Ishikawa (cell line): ENCODE measurements at regions not wholly inside any gene's neighbourhood (a gene's known extent, or its start where the extent isn't known, plus 50 kb on each side); places are given as distances from the start of the nearest gene placed in this dataset.

Experiments
- CEBPB ChIP-seq: IDR thresholded peaks from 2 replicates; pipeline ENCODE4 v1.6.1; 2012
- CREB1 ChIP-seq: IDR thresholded peaks from 2 replicates; pipeline ENCODE4 v1.6.1; 2012; ENCODE audit warnings: low read depth
- EGR1 ChIP-seq: IDR thresholded peaks from 2 replicates; pipeline ENCODE4 v1.6.1; 2012
- EP300 ChIP-seq: IDR thresholded peaks from 2 replicates; pipeline ENCODE4 v1.6.1; 2012; ENCODE audit warnings: borderline replicate concordance
- FOXM1 ChIP-seq: IDR thresholded peaks from 2 replicates; pipeline ENCODE4 v1.6.1; 2012; ENCODE audit warnings: low read depth, borderline replicate concordance
- NFIC ChIP-seq: IDR thresholded peaks from 2 replicates; pipeline ENCODE4 v1.6.1; 2012
- RAD21 ChIP-seq: IDR thresholded peaks from 2 replicates; pipeline ENCODE4 v1.6.1; 2012; ENCODE audit warnings: low read depth
- TAF1 ChIP-seq: IDR thresholded peaks from 2 replicates; pipeline ENCODE4 v1.6.1; 2012; ENCODE audit warnings: low read depth, mild to moderate bottlenecking
- TCF12 ChIP-seq: IDR thresholded peaks from 2 replicates; pipeline ENCODE4 v1.6.1; 2012; ENCODE audit warnings: low read depth
- TEAD4 ChIP-seq: IDR thresholded peaks from 2 replicates; pipeline ENCODE4 v1.6.1; 2012
- YY1 ChIP-seq: IDR thresholded peaks from 2 replicates; pipeline ENCODE4 v1.6.1; 2012; ENCODE audit warnings: low read depth
- ZBTB7A ChIP-seq: IDR thresholded peaks from 2 replicates; pipeline ENCODE4 v1.6.1; 2012; ENCODE audit warnings: low read depth
- TF ChIP-seq, protein P1 (sequence below): IDR thresholded peaks from 2 replicates; pipeline ENCODE4 v1.6.1; 2012; ENCODE audit warnings: low read depth, mild to moderate bottlenecking
- TF ChIP-seq, protein P2 (sequence below): IDR thresholded peaks from 2 replicates; pipeline ENCODE4 v1.6.1; 2012
- TF ChIP-seq, protein P3 (sequence below): IDR thresholded peaks from 2 replicates; pipeline ENCODE4 v1.6.1; 2012

DNA sequence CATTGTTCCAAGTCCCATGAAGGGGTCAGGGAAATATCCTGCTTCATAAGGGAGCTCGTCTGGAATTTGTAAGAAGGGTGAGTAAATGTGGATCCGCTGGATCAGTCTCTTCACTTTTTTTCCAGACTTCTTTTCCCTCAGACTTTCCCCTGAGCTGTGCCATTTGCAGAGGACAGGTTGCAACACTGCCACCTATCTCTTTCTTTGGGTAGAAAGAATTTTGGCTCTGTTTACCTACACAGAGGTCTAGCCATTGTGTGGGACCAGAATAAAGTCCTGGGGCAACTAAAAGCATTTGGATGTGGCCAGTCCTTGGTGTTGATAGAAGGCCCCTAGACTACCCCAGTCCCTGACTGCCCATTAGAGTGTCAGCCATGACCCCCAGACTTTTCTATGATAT lies 1146.7 kb upstream of the PRMT6 start:
- TF ChIP-seq RAD21, result peak; percentile 16; the same call in 1 of the 2 replicates
- TF ChIP-seq TAF1, result no peak

DNA sequence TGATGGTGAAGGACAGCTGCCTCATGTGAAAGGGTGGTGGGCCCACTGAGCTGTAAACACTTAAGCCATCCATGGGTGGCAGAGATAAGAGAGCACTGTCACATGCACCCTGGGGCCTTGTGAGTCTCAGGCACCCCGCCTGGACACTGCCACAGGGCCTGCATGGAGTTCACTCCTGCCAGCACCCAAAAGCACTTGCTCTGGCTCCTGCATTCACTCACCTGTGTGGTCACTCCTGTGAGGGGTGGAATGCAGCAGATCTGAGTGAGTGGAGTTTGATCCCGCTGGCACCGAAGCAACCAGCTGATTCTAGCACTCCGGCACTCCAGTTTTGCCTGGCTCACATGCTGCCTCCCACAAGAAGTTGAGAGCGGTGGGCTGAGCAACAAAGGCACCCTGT lies 1142.1 kb upstream of the PRMT6 start:
- TF ChIP-seq TCF12, result no peak
- no peak for TF ChIP-seq CEBPB
- TF ChIP-seq, protein P1, sequence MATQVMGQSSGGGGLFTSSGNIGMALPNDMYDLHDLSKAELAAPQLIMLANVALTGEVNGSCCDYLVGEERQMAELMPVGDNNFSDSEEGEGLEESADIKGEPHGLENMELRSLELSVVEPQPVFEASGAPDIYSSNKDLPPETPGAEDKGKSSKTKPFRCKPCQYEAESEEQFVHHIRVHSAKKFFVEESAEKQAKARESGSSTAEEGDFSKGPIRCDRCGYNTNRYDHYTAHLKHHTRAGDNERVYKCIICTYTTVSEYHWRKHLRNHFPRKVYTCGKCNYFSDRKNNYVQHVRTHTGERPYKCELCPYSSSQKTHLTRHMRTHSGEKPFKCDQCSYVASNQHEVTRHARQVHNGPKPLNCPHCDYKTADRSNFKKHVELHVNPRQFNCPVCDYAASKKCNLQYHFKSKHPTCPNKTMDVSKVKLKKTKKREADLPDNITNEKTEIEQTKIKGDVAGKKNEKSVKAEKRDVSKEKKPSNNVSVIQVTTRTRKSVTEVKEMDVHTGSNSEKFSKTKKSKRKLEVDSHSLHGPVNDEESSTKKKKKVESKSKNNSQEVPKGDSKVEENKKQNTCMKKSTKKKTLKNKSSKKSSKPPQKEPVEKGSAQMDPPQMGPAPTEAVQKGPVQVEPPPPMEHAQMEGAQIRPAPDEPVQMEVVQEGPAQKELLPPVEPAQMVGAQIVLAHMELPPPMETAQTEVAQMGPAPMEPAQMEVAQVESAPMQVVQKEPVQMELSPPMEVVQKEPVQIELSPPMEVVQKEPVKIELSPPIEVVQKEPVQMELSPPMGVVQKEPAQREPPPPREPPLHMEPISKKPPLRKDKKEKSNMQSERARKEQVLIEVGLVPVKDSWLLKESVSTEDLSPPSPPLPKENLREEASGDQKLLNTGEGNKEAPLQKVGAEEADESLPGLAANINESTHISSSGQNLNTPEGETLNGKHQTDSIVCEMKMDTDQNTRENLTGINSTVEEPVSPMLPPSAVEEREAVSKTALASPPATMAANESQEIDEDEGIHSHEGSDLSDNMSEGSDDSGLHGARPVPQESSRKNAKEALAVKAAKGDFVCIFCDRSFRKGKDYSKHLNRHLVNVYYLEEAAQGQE, result no peak
- no peak for TF ChIP-seq TEAD4
- no peak for TF ChIP-seq ZBTB7A
- TF ChIP-seq RAD21, result no peak
- no peak for TF ChIP-seq YY1
- TF ChIP-seq, protein P2, sequence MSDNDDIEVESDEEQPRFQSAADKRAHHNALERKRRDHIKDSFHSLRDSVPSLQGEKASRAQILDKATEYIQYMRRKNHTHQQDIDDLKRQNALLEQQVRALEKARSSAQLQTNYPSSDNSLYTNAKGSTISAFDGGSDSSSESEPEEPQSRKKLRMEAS, result no peak
- TF ChIP-seq CREB1, result no peak
- no peak for TF ChIP-seq EP300
- no peak for TF ChIP-seq NFIC

DNA sequence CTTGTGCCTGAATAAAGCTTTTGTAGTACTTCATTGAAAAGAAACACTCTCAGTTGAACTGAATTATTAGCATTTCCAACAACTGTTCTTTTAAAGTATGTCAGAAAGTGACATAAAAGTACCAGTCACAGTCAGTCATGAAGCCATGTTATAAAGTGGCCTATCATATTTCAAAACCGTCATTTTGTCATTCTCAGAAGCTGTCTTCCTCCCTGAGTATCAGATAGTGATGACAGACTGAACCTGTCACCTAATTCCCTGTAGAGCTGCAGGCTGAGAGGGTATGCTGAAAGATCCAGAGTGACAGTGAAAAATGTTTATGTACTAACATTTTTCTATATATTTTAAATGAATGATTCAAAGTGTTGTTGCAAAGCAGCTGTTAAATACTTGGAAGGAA lies 1121.7 kb upstream of the PRMT6 start:
- no peak for TF ChIP-seq RAD21
- TF ChIP-seq YY1, result no peak
- no peak for TF ChIP-seq FOXM1
- TF ChIP-seq ZBTB7A, result no peak
- TF ChIP-seq TCF12, result no peak
- TF ChIP-seq, protein P3, sequence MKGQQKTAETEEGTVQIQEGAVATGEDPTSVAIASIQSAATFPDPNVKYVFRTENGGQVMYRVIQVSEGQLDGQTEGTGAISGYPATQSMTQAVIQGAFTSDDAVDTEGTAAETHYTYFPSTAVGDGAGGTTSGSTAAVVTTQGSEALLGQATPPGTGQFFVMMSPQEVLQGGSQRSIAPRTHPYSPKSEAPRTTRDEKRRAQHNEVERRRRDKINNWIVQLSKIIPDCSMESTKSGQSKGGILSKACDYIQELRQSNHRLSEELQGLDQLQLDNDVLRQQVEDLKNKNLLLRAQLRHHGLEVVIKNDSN, result no peak
- TF ChIP-seq, protein P1, result no peak
- no peak for TF ChIP-seq CREB1
- no peak for TF ChIP-seq EGR1
- no peak for TF ChIP-seq TAF1
- TF ChIP-seq, protein P2, result no peak
- no peak for TF ChIP-seq EP300
- no peak for TF ChIP-seq CEBPB
- TF ChIP-seq TEAD4, result no peak
- no peak for TF ChIP-seq NFIC

DNA sequence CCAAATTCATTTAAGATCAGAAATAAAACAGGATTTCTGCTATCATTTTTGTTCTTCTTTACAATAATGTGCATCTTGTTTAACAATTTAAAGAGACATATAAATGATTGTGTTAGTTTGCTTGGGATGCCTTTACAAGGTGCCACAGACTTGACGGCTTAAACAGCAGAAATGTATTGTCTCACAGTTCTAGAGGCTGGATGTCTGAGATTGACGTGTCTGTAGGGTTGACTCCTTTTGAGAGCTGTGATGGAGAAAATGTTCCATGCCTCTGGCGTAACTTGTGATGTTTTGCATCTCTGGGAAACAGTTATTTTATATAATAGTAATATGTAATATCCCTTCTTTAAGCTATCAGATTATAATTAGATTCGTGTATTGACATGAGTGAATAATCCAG lies 1091.6 kb upstream of the PRMT6 start:
- TF ChIP-seq TEAD4 (no peak), CREB1 (no peak), RAD21 (no peak), YY1 (no peak), EP300 (no peak), TAF1 (no peak)
- TF ChIP-seq, protein P3, result no peak

DNA sequence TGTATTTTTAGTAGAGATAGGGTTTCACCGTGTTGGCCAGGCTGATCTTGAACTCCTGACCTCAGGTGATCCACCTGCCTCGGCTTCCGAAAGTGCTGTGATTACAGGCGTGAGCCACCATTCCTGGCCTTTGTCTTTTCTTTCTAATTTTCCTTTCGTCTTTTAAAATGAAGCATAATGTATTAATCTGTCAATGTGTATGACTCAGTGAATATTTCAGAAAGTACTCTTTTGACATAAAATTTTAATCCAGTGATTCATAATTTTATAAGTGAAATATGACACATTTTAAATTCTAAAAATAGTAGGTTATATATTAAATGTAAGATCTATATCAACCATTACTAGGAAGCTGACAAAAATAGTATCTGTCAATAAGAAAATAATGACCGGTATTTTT lies 1059.0 kb upstream of the PRMT6 start:
- TF ChIP-seq, protein P3, result no peak
- TF ChIP-seq CREB1, result no peak
- TF ChIP-seq NFIC, result no peak
- TF ChIP-seq, protein P1, result no peak
- TF ChIP-seq TAF1, result no peak
- no peak for TF ChIP-seq TEAD4
- no peak for TF ChIP-seq TCF12
- no peak for TF ChIP-seq FOXM1
- TF ChIP-seq, protein P2, result no peak
- no peak for TF ChIP-seq RAD21
- no peak for TF ChIP-seq ZBTB7A
- TF ChIP-seq YY1, result no peak
- no peak for TF ChIP-seq CEBPB
- no peak for TF ChIP-seq EGR1
- no peak for TF ChIP-seq EP300
